Caco-2 (cell line): ENCODE measurements at regions not wholly inside any gene's neighbourhood (a gene's known extent, or its start where the extent isn't known, plus 50 kb on each side); places are given as distances from the start of the nearest gene placed in this dataset.

Source experiments
- BruUV-seq: library from RNA; stranded (reverse); fragments of 400-500 nt; replicated peaks from 2 replicates; lab custom pipeline; 2021; lab: Mats Ljungman, UMichigan
- CTCF ChIA-PET: fragments of 300-600 bp; sonication (Branson Sonifier 250); formaldehyde crosslinking; loops from one replicate; lab custom pipeline; 2022; ENCODE audit warnings: antibody characterized with exemption; lab: Charles Lee
- POLR2A ChIA-PET: fragments of 300-600 bp; sonication (Branson Sonifier 250); formaldehyde crosslinking; loops from one replicate; lab custom pipeline; 2022; ENCODE audit warnings: antibody characterized with exemption; lab: Charles Lee
- DNase-seq, 2 experiments: peaks; one replicate each; pipeline versions ENCODE4 v3.0.0 to v3.0.0-alpha.2; 2020 to 2022
- H3K27me3 ChIP-seq: replicated peaks from 2 replicates; pipeline ENCODE4 v1.6.0; 2011; ENCODE audit warnings: low read length; ENCODE audit not compliant: control insufficient read depth, insufficient read depth
- H3K36me3 ChIP-seq: 2 replicates; pipeline ENCODE4 v1.5.1; 2011; ENCODE audit warnings: low read length; ENCODE audit not compliant: control insufficient read depth, insufficient read depth
- H3K4me1 ChIP-seq: fragments of 250-450 bp; sonication (Bioruptor Pico); 2 replicates; pipeline ENCODE4 v1.5.1; 2020; ENCODE audit warnings: mild to moderate bottlenecking
- H3K4me3 ChIP-seq: 2 replicates; pipeline ENCODE4 v1.5.1; 2011; ENCODE audit warnings: low read depth, mild to moderate bottlenecking, control low read depth, low read length
- H3K9me3 ChIP-seq: fragments of 250-450 bp; sonication (Bioruptor Pico); 2 replicates; pipeline ENCODE4 v1.5.1; 2020; ENCODE audit warnings: mild to moderate bottlenecking, moderate library complexity
- H3K27ac Mint-ChIP-seq: one replicate; pipeline ENCODE4 v1.8.0; 2022; ENCODE audit warnings: mixed read lengths; ENCODE audit not compliant: unreplicated experiment
- H3K27me3 Mint-ChIP-seq: one replicate; pipeline ENCODE4 v1.8.0; 2022; ENCODE audit warnings: mixed read lengths; ENCODE audit not compliant: insufficient read depth, unreplicated experiment
- H3K36me3 Mint-ChIP-seq: one replicate; pipeline ENCODE4 v1.8.0; 2022; ENCODE audit warnings: mild to moderate bottlenecking, mixed read lengths; ENCODE audit not compliant: insufficient read depth, unreplicated experiment
- H3K4me1 Mint-ChIP-seq: one replicate; pipeline ENCODE4 v1.8.0; 2022; ENCODE audit warnings: low read depth, mixed read lengths; ENCODE audit not compliant: unreplicated experiment
- H3K4me3 Mint-ChIP-seq: one replicate; pipeline ENCODE4 v1.8.0; 2022; ENCODE audit warnings: mild to moderate bottlenecking, moderate library complexity, mixed read lengths; ENCODE audit not compliant: unreplicated experiment
- H3K9me3 Mint-ChIP-seq: one replicate; pipeline ENCODE4 v1.8.0; 2022; ENCODE audit warnings: mixed read lengths; ENCODE audit not compliant: unreplicated experiment
- intact Hi-C: fragments of 100-400 bp; cut with micrococcal nuclease; formaldehyde crosslinking; loops from one replicate; pipeline ENCODE4 v1.10.0; 2022; ENCODE audit not compliant: unreplicated experiment
- TF ChIP-seq, protein P1 (sequence below), 2 experiments: fragments of 200-600 bp in 1 of 2; IDR thresholded peaks; 1 replicate in 1 of 2; 2 replicates in 1 of 2; pipeline versions ENCODE4 v1.5.1 to v1.8.0; 2011 to 2022; ENCODE audit warnings: antibody characterized with exemption in 1 of 2, control low read depth in 1 of 2, inconsistent platforms in 1 of 2, low read depth in 1 of 2, low read length in 1 of 2, mild to moderate bottlenecking in 1 of 2, moderate library complexity in 1 of 2; ENCODE audit not compliant: insufficient read depth in 1 of 2, severe bottlenecking in 1 of 2, unreplicated experiment in 1 of 2

DNA sequence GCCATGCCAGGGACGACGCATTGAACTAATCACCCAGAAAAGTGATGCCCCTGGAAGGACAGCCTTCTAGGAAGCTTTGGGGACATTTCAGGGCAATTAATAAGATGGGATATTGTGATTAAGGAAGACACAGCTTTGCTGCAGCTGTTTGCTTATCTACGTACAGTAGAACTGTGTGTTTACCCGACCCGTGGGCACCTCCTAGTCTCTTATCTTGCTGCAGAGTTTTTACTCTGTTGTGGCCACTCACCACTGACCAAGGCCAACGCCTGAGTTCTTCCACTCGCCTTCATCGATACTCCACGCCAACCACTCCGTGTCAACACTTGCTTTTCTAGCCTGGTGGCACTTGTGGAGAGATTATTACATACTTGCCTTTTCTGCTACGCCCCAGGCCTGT is 105.9 kb upstream of the MLN start:
- H3K27me3 Mint-ChIP-seq = peaks cover 2% of the 10 kb centered on the region
- peaks cover 12% of the 10 kb centered on the region; the same call in 1 of the 2 replicates for H3K4me1 ChIP-seq
- H3K4me3 ChIP-seq = no peak overlapping the region
- ChIA-PET CTCF (no interaction called here), POLR2A (no interaction called here)
- H3K36me3 ChIP-seq = no peaks in the 10 kb centered on the region
- H3K27me3 ChIP-seq = no peaks in the 10 kb centered on the region
- H3K4me1 Mint-ChIP-seq = peaks cover 12% of the 10 kb centered on the region
- no peak for DNase-seq
- intact Hi-C loops = no loop called here
- H3K36me3 Mint-ChIP-seq = no peaks in the 10 kb centered on the region
- no peak overlapping the region for H3K4me3 Mint-ChIP-seq
- H3K27ac Mint-ChIP-seq = no peak overlapping the region
- no peaks in the 10 kb centered on the region for H3K9me3 ChIP-seq
- TF ChIP-seq, protein P1, sequence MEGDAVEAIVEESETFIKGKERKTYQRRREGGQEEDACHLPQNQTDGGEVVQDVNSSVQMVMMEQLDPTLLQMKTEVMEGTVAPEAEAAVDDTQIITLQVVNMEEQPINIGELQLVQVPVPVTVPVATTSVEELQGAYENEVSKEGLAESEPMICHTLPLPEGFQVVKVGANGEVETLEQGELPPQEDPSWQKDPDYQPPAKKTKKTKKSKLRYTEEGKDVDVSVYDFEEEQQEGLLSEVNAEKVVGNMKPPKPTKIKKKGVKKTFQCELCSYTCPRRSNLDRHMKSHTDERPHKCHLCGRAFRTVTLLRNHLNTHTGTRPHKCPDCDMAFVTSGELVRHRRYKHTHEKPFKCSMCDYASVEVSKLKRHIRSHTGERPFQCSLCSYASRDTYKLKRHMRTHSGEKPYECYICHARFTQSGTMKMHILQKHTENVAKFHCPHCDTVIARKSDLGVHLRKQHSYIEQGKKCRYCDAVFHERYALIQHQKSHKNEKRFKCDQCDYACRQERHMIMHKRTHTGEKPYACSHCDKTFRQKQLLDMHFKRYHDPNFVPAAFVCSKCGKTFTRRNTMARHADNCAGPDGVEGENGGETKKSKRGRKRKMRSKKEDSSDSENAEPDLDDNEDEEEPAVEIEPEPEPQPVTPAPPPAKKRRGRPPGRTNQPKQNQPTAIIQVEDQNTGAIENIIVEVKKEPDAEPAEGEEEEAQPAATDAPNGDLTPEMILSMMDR (IDR thresholded peaks at IDR 0.05; ENCODE audit: insufficient read depth in 1 of 2, low read depth in 1 of 2, low read length in 1 of 2, severe bottlenecking in 1 of 2, unreplicated experiment in 1 of 2) = no peak
- BruUV-seq = no TSS peak
- no peaks in the 10 kb centered on the region for H3K9me3 Mint-ChIP-seq

GRCh38 chr6:33908025-33908424 is 104.2 kb upstream of the MLN start:
- H3K9me3 Mint-ChIP-seq = no peaks in the 10 kb centered on the region
- H3K27me3 Mint-ChIP-seq = no peaks in the 10 kb centered on the region
- H3K27ac Mint-ChIP-seq = no peak overlapping the region
- POLR2A ChIA-PET = interaction anchor here (0.5 kb wide), 1 partner anchor 631 kb away, joined by 3 read pairs; the partner anchor contains the start of gene B3GALT4
- BruUV-seq = no TSS peak
- no peaks in the 10 kb centered on the region for H3K36me3 ChIP-seq
- H3K4me1 Mint-ChIP-seq = peaks cover 12% of the 10 kb centered on the region
- no peaks in the 10 kb centered on the region for H3K36me3 Mint-ChIP-seq
- DNase-seq = peak in 1 of 2 experiments; percentile 31
- TF ChIP-seq, protein P1 (IDR thresholded peaks at IDR 0.05; ENCODE audit: insufficient read depth in 1 of 2, low read depth in 1 of 2, low read length in 1 of 2, severe bottlenecking in 1 of 2, unreplicated experiment in 1 of 2) = no peak
- peaks cover 12% of the 10 kb centered on the region; the same call in 1 of the 2 replicates for H3K4me1 ChIP-seq
- intact Hi-C loops = no loop called here
- H3K4me3 ChIP-seq = no peak overlapping the region
- CTCF ChIA-PET = interaction anchor here (0.7 kb wide), 1 partner anchor 320 kb away, joined by 4 read pairs; no protein-coding TSS in a partner anchor
- no peaks in the 10 kb centered on the region for H3K27me3 ChIP-seq
- no peak overlapping the region for H3K4me3 Mint-ChIP-seq
- H3K9me3 ChIP-seq = no peaks in the 10 kb centered on the region

GRCh38 chr6:33907227-33907626 is 103.4 kb upstream of the MLN start:
- H3K9me3 Mint-ChIP-seq = no peaks in the 10 kb centered on the region
- CTCF ChIA-PET = no interaction called here
- no peak overlapping the region for H3K4me3 ChIP-seq
- H3K4me1 Mint-ChIP-seq = peaks cover 12% of the 10 kb centered on the region
- POLR2A ChIA-PET = no interaction called here
- DNase-seq = no peak
- intact Hi-C loops = no loop called here
- no peak overlapping the region for H3K4me3 Mint-ChIP-seq
- BruUV-seq = no TSS peak
- H3K27ac Mint-ChIP-seq = no peak overlapping the region
- TF ChIP-seq, protein P1 (IDR thresholded peaks at IDR 0.05; ENCODE audit: insufficient read depth in 1 of 2, low read depth in 1 of 2, low read length in 1 of 2, severe bottlenecking in 1 of 2, unreplicated experiment in 1 of 2) = no peak
- H3K4me1 ChIP-seq = peaks cover 12% of the 10 kb centered on the region; the same call in 1 of the 2 replicates
- H3K36me3 Mint-ChIP-seq = no peaks in the 10 kb centered on the region
- H3K27me3 Mint-ChIP-seq = no peaks in the 10 kb centered on the region
- no peaks in the 10 kb centered on the region for H3K9me3 ChIP-seq
- H3K27me3 ChIP-seq = no peaks in the 10 kb centered on the region
- no peaks in the 10 kb centered on the region for H3K36me3 ChIP-seq
